HUDEP-2 (cell line): ENCODE measurements at regions not wholly inside any gene's neighbourhood (a gene's known extent, or its start where the extent isn't known, plus 50 kb on each side); places are given as distances from the start of the nearest gene placed in this dataset.

ENCODE experiments used
- DNase-seq, 76 experiments: peaks; one replicate each; lab custom pipeline; 2025; ENCODE audit not compliant: unreplicated experiment in 76 of 76; lab: John Stamatoyannopoulos, UW

- DNase-seq: no peak
These were observed 344.2 kb downstream of the OLFM3 start for GRCh38 chr1:101652484-101652883.

- no peak for DNase-seq
These were observed 343.2 kb downstream of the OLFM3 start for GRCh38 chr1:101653482-101653946.

DNA sequence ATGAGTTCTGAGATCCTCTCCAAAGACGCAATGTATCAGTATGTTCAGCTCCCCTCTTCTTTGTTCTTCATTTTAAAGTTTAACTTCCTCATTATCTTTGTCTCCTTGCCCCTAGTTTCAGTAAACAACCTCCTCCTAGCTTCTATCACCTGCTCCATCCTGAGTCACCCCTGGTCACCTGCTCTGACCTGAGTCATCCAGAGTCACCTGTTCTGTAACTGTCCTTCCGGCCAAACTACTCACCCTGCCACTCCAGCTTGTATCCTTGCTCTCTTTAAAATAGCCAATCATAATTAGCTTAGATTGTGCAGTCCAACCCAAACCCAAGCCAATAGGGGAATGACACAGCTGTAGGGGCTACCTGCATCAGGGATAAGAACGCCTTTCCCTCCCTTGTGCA is 332.0 kb downstream of the OLFM3 start:
- no peak for DNase-seq

GRCh38 chr1:101667761-101668160 is 329.0 kb downstream of the OLFM3 start:
- no peak for DNase-seq

GRCh38 chr1:101683136-101683535 is 313.6 kb downstream of the OLFM3 start:
- DNase-seq: no peak

GRCh38 chr1:101683561-101683960 is 313.2 kb downstream of the OLFM3 start:
- no peak for DNase-seq

GRCh38 chr1:101697072-101697471 is 299.7 kb downstream of the OLFM3 start:
- no peak for DNase-seq

- no peak for DNase-seq
These were observed 298.0 kb downstream of the OLFM3 start for GRCh38 chr1:101698681-101699080.

GRCh38 chr1:101704895-101705294 is 291.8 kb downstream of the OLFM3 start:
- no peak for DNase-seq

- no peak for DNase-seq
These were observed 290.4 kb downstream of the OLFM3 start for GRCh38 chr1:101706366-101706765.

DNA sequence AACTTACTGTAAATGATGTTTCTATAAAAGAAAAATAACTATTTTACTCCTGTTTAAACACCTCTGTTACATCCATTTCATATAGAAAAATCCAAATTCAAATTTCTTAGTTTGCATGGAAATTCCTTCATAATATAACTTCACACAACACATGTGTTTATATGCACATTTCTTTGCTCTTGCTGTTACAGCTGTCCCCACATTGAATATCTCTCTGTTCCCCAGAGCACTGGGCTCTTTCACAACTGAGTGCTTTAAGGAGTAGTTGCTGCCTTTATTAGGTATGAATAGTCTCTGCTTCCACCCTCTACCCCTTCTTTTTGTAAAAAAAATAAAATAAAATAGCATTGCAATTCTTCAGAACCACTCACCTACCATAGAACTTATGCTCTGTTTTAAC is 287.0 kb downstream of the OLFM3 start:
- no peak for DNase-seq

DNA sequence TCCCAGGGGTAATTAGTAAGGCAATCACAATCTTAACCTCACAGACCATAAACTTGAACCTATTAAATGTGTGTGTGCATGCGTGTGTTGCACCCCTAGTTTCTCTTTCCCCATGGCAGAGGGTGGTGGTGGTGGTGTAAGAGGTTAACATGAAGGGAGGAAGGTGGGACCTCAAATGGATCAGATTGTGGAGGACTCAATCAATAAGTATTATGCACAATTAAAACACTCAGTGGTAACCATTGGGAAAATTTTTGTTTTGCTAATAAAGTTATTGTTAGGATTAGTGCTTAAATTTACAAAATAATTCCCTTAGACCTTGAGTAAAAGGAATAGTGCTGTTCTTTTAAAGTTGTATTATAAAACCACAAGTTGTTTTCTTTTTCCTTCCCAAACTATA is 283.0 kb downstream of the OLFM3 start:
- no peak for DNase-seq

DNA sequence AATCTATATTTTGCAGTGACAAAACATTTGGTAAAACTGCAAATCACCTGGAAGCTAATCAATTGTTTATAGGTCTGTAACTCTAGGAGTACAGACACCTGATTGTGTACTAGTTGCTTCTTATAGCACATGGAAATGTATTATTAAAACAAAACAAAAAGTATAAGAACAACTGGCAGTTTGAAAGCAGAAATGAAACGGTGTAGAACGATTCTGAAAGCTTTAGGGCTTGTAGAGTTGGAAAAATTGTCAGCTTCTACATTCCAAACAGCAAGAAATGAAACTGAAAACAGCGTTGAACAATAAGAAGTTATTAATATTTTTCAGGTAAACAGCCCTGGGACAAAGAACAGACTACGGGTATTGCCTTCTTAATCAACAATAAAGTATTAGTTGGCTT is 273.3 kb downstream of the OLFM3 start:
- no peak for DNase-seq

DNA sequence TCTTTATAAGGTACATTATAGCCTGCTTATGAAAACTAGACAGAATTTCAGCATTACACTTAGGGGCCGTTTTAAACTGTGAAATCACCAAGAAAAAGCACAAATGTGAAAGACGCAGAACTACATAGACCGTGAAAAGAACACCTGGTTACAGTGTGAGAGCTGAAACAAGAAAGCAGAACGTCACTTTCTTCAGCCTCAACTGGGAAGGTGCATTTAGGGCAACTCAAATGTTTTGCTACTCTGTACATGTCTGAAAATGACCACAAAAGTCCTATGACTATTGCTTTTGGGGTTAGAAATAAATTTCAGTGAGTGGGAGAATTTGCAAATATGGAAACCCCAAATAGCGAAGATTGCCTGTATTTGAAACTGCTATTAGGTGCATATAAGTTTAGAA is 268.7 kb downstream of the OLFM3 start:
- DNase-seq: no peak

DNA sequence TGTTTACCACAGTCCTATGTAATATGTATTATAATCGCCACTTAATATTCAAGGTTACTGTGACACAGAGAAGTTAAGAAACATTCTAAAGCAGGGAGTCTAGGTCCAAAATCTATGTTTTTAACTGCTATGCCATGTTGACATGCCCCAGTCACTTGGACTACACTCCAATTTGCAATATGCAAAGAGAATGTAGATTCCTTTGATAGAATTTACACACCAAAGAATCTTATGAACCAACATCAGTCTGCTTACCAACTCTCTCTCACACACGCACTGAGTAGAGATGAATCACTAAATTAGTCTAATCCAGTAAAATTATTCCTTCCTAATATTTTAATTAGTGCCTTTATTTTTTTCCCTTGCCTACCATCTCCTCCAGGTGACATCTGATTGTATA is 266.2 kb downstream of the OLFM3 start:
- DNase-seq: no peak

- no peak for DNase-seq
These were observed 264.5 kb downstream of the OLFM3 start for GRCh38 chr1:101732261-101732660.

- no peak for DNase-seq
These were observed 263.4 kb downstream of the OLFM3 start for GRCh38 chr1:101733340-101733739.

- DNase-seq: no peak
These were observed 258.3 kb downstream of the OLFM3 start for GRCh38 chr1:101738475-101738874.

- no peak for DNase-seq
These were observed 257.6 kb downstream of the OLFM3 start for GRCh38 chr1:101739146-101739545.

DNA sequence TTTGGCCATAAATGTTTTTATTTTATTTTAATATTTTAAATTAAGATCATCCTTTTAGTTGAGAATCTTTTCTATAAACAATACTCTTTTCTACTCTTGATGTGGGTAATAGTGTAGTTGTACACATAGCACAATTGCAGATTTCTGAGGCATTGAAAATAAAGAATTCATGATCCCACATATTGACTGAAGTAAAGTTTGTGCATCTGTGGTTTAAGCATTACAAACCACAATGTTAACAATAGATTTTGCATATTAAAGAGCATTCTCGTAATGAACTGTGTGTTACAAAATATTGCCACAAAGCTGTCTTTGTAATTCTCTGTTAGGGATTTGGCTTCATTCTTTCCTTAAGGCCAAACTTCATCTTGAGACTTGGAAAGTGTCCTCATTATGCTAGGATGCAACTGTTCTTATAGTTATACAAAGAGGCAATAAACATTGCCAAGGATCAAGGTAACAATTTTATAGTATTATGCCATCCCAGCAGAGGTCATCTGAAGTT is 256.8 kb downstream of the OLFM3 start:
- DNase-seq: no peak

- DNase-seq: no peak
These were observed 254.8 kb downstream of the OLFM3 start for GRCh38 chr1:101741910-101742309.

DNA sequence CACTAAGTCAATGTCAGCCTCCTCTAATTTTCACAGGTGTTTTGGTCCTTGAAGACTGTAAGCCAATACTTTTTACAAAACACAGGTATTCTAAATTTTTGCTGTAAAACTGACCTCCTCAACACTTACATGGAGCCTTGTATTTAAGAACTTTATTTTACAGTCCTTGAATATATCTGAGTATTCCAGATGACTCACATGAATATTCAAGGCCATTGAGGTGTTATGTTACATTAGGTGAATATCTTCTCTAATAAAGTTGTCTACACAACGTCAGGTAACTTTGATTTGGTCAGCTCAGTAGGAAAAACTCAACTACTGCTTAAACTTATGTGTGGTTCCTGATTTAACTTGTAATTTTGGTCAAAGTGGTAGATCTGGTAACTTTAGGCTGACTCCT is 254.2 kb downstream of the OLFM3 start:
- DNase-seq: no peak

GRCh38 chr1:101745551-101746270 is 251.0 kb downstream of the OLFM3 start:
- DNase-seq: no peak
